SH-SY5Y (cell line): ENCODE measurements at regions not wholly inside any gene's neighbourhood (a gene's known extent, or its start where the extent isn't known, plus 50 kb on each side); places are given as distances from the start of the nearest gene placed in this dataset.

ENCODE experiments used
- GATA2 ChIP-seq: IDR thresholded peaks from 2 replicates; pipeline ENCODE4 v1.6.1; 2011; ENCODE audit warnings: mild to moderate bottlenecking, low read depth, low read length
- GATA3 ChIP-seq: IDR thresholded peaks from 2 replicates; pipeline ENCODE4 v1.6.1; 2011; ENCODE audit warnings: low read depth, mild to moderate bottlenecking, low read length, moderate library complexity

GRCh38 chr20:60219231-60219630, 261.0 kb downstream of the CDH26 start:
- TF ChIP-seq GATA3 = no peak
- TF ChIP-seq GATA2 = no peak
